ENCODE measurements at regions not wholly inside any gene's neighbourhood (a gene's known extent, or its start where the extent isn't known, plus 50 kb on each side); places are given as distances from the start of the nearest gene placed in this dataset.
A peak's percentile ranks its signal among the peaks of the same experiment; 100 is the strongest.

DNA sequence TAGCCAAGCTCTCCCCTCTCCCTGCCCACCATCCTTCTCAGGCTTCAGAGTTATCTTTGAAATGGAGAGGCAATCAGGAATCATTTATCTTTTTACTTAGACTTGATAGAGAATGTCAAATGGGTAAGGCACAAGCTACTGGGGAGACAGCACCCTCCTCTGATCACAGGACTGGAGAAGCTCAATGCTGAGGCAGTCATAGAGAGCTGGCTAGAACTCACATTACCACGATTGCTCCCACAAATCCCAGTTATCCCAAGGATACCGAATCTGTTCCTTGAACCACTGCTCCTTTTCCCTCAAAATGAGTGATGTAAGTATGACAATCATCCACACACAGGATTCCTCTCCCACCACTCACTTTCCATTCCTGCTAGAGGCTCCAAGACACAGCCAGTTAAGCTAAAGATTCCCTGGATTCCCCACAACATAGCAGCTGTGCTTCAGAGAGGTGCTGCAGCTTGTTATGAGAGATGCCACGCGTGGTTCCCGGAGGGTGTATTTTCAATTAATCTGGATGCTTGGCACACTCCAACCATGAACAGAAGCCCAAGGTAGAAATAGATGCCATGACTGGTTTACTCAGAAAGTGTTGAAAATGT lies 96.2 kb upstream of the VGLL2 start:
- DNase-seq = no peak

DNA sequence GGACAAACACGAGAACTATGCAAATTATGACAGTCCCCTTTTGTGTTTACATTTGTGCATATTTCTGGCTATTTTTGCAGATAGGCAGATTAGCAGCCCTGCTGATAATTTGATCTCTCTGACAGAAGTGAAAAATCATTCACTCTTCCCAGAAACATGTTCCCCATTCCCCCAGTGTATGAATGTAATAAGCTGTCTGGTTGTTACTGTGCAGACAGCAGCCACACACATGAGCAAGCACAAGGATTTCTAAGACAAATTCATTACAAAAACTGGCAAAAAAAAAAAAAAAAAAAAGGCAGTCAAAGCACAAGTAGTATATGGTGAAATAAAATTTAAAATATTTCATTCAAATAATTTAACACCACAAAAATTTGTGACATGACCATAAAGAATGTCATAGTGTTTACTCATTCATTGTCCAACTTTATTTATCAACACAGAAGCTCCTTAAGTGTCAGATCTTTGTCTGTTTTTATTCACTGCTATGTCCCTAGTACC lies 95.5 kb upstream of the VGLL2 start:
- no peak for DNase-seq

- no peak for DNase-seq
Measured at GRCh38 chr6:117174835-117175360, 90.5 kb upstream of the VGLL2 start.

DNA sequence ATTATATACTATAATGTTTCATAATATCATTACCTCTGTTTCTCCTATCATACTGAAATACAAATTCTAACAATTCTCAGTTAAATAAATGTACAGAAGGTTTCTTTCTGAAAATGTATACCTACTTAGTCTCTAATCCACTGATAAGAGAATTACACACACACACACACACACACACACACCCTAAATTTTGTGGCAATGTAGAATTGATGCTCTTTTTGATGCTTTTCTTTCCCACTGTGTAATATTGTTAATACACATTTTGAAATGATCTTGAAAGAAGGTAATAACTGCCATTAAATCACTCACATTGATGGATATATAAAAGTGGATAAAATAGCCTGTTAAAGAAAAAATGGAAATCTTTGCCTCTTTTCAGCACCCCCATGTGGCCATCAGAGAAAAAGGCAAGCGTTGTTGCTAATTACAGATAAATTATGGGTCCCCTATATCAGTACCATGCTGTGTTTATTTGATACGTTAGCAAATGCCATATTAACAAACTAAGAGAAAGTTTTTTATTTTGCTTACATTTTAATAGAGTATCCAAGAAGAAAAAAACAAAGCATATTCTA lies 76.6 kb upstream of the VGLL2 start:
- no peak for DNase-seq

DNA sequence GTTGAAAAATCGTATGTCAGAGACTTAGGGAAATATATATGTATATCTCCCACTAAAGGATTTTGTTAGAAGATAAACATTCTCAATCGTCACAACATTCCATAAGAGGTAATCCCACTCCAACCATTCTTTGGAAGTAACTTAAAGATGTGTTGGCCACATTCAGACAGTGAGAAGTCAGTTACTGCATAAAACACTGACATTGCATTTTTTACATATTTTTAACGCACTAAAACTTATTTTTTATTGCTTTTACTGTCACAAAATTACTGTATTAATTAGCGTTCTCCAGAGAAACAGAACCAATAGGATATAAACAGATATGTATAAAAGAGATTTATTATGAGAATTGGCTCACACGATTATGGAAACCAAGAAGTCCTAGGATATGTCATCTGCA lies 74.3 kb upstream of the VGLL2 start:
- no peak for DNase-seq

GRCh38 chr6:117191448-117191847 lies 73.9 kb upstream of the VGLL2 start:
- DNase-seq = no peak

- no peak for DNase-seq
Measured at GRCh38 chr6:117194271-117194670, 71.1 kb upstream of the VGLL2 start.

DNA sequence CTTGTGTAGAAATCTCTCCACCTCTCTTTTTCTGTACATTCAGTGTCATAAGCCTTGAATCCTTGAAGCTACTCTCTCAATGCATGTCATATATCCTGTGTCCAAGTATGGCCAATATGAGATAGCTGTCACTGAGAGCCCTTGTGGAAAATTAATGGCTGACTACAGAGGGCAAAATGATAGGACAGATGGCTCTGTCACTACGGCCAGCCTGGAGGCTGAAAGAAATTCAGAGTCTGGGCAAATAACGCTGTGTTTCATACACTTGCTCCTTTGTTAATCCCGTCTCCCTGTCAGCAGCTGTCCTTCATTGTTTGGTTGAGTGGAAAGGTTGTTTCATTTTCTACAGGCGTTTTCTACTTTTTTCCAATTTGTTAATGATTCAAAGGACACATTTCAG lies 70.4 kb upstream of the VGLL2 start:
- DNase-seq = peak; percentile 16

GRCh38 chr6:117195728-117196127 lies 69.6 kb upstream of the VGLL2 start:
- no peak for DNase-seq

DNA sequence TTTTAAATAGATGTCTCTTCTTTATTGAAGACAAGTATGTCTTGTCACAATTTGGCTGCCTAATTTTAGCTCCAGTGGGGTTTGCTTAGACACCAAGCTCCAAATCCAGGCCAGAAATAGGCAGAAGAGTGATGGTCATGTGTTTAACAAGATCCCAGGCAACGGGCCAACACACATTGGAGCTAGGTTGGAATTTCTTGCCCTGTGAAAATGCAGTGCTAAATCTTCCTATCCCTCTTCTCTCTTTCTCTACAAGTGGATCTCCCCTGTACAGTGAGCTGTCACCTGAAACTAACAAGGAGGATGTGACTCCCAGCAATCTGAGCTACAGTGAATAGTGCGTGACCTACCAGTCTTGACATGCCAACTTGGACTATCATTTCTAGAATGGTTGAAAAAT lies 65.3 kb upstream of the VGLL2 start:
- peak; percentile 4 for DNase-seq

DNA sequence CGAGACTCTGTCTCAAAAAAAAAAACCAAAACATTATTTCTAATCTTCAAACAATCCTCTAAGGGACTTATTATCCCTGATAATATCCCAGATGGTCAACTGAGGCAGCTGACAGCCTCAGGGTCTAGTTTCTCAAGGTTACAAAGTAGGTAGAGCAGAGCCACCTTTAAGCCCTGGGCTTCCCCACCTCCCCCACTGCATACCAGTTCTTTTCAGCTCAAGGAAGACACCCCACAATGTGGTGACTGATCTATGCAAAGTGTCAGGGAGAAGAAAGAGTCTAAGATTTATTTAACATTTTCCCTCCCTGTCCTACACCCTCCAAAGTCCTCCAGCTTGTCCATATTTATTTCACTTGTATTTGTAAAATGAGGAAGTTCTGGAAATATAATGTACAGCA lies 60.5 kb upstream of the VGLL2 start:
- no peak for DNase-seq

GRCh38 chr6:117205876-117206275 lies 59.5 kb upstream of the VGLL2 start:
- DNase-seq = no peak

- DNase-seq = no peak
Measured at GRCh38 chr6:117206522-117206921, 58.8 kb upstream of the VGLL2 start.

DNA sequence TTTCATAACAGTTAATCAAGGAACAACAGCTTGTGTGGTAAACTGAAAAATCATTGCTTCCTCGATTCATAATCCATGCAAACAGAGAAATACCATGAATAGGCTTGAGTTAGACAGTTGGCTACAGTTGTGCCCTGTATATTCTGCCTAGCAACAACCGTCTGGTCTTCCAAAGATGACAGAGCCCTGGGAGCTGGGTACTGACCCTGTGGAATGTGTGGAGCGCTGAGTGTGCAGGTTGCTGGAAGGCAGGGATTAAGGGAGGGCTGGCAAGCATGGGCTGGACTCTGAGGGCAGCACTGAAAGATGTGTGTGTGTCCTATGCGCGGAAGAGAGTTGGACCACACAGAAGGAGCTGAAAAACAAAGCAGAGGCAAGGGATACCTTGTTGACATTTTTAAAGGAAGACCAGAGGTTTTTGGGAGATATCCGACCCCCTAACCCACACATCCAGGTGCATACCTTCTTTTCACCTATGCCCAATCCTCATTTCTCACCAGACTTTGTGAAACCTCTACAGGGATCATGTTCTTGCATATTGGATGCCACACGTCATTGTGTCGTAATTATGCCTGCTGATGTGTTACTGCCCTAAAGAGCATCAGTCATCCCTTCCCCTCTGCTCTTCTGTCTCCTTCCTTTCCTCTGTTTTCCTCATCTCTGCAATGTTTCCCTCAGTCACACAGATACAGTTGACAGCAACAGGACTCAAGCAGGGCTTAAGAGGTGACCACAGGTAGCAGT lies 58.2 kb upstream of the VGLL2 start:
- DNase-seq = peak; percentile 17

DNA sequence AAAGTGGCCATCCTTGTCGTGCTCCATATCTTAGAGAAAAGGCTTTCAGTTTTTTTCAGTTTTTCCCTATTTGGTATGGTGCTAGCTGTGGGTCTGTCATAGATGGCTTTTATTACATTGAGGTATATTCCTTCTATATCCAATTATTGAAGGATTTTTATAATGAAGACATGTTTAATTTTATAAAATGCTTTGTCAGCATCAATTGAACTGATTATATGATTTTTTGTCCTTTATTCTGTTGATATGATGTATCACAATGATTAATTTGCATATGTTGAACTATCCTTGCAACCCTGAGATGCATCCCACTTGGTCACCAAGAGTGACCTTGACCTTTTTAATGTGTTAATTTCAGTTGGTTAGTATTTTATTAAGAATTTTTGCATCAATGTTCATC lies 55.1 kb upstream of the VGLL2 start:
- DNase-seq = no peak

DNA sequence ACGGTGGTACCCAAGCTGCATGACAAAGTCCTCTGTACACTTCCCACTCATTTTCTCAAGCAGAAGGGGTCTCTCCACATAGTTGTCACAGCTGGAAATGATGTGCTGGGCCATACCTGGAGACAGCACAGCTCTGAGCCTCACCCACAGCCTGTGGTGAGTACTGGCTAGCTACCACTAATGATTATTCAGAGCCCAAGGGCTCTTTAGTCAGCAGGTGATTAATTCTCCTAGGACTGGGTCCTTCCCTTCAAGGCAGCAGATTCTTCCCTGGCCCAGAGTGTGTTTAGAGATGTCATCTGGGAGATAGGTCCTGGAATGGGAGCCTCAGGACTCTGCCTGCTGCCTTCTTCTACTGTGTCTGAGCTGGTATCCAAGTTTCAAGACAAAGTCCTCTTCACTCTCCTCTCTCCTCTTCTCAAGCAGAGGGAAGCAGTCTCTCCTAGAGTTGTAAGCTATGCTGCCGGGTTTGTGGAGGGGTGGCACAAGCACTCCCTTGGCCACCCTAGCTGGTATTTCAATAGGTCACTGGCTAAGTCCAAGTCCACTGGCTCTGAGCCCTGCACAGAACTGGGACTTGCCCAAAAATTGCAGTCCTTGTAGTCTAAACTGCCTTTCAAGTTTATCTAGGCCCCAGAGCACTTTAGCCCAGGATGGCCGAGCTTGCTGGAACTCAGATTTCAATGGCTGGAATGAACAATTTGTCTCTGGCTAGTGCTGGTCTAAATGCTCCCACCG lies 49.8 kb upstream of the VGLL2 start:
- no peak for DNase-seq
